HG02642 (cell line): ENCODE measurements at regions not wholly inside any gene's neighbourhood (a gene's known extent, or its start where the extent isn't known, plus 50 kb on each side); places are given as distances from the start of the nearest gene placed in this dataset.
"Not testable (repeated sequence)": the region's sequence is repeated elsewhere in the genome, so short reads cannot be mapped to it uniquely, and the experiment has no call there.

Experiments used
- ATAC-seq: cut with Tn5 transposase; IDR thresholded peaks from one replicate; pipeline ENCODE4 v1.9.1; 2021; ENCODE audit warnings: mild to moderate bottlenecking; ENCODE audit not compliant: unreplicated experiment, poor library complexity

DNA sequence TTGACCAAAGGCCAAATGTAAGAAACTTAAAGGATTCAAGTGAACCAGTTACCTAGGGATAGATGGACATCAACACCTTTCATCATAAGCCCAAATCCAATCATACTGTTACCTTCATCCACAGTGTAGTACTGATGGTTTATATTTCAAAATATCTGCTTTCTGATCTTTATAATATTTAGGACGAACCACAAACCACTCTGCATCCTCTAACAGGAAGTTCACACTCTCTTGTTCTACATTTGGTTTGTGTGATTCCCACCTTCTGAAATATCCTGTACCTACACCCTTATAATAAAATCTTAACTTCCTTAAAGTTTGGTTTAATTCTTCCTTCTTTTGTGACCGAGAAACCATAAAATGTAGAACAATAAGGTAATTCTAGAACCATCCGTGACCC is 535.7 kb upstream of the CHAC2 start:
- no peak for ATAC-seq

- no peak for ATAC-seq
These were observed 536.9 kb upstream of the CHAC2 start for GRCh38 chr2:53230691-53231090.

- ATAC-seq: no peak
These were observed 540.1 kb upstream of the CHAC2 start for GRCh38 chr2:53227535-53227934.

DNA sequence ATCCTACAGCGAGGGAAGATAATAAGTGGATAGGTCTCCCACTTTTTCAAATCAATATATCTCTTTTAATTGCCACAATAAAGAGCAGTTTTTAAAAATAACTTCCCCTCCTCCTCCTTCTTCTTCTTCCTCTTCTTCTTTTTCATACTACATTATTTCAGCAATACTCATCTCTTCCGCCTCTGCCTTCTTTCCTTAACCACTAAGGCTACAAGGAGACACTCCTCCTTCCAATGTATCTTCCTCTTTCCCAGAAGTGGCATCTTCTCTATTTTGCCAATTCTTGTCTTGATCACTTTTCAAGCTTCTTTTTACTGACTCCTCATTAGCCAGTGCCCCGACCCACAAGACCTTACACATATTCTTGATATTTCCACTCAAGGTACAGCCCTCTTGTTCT is 546.6 kb upstream of the CHAC2 start:
- ATAC-seq: no peak

DNA sequence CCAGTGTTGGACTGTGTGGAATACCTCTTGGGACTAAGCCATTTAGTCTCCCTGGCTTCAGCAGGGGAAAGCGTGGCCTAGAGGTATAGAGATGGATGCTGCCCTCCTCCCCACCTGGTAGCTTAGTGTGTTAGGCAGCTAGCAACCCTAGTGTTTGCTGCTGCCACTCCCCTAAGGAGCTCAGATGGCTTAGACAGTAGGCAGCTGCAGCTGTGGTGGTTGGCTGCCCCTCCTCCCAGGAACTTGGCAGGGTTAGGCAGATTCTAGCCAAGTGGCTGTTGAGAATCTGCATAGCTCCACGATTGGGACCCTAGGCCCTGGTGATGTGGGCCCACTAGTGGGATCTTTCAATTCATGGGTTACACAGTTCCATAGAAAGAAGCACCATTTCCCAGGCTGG is 550.4 kb upstream of the CHAC2 start:
- no peak for ATAC-seq

DNA sequence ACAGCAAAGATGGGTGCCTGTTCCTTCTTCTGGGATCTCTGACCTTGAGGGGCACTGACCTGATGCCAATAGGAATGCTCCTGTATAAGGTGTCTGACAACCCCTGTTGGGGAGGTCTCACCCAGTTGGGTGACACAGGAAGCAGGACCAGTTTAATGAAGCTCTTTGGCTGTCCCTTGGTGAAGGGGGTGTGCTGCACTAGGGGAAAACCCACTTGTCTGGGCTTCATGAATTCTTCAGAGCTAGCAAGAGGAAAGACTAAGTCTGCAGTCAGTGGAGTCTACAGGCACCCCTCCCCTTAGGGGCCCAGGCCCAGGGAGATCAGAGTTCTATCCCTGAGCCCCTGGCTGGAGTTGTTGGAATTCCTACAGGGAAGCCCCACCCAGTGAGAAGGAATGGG is 550.8 kb upstream of the CHAC2 start:
- no peak for ATAC-seq

GRCh38 chr2:53212576-53212975 is 555.0 kb upstream of the CHAC2 start:
- ATAC-seq: no peak

DNA sequence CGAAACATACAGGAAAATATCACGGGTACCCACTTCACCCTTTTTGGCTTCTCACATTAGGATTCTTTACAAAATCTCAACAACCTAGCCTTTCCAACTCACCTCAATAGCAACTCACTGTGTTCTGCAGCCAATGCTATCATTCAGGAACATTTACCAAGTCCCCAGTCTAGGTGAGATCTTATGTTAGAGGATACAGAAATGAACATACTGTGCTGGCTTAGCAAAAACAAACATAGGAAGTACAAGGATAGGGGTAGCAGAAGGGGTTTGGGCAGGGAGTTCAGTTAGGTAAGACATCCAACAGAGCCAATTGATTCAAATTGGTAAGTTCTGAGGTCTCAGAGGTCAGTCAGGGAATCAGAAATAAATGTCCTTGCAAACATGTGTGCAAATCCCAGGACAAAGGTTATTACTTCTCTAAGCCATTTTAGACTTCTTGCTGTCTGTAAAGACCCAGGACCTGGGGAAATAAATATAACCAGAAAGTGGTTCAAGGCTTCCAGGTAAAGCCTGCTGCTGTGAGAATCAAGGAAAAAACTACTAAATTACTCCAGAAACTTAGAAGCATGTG is 556.3 kb upstream of the CHAC2 start:
- no peak for ATAC-seq

DNA sequence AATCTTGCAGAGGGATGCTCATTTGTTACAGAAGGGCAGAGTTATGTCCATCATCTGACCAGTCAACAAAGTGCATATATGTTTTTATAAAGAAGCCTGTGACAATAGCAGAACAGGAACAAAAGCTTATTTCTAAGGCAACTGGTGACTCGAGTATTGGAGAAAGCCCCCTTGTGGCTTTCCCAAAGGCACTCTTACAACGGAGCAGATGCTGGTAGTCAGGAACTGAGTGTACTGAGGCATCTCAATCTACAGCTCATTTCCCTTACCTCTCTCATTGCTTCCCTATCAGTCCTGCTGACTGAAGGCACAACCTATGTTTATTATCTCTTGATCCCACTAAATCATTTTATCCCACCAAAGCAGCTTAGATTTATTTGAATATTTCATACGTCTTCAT is 557.1 kb upstream of the CHAC2 start:
- ATAC-seq: no peak

GRCh38 chr2:53209679-53210458 is 557.7 kb upstream of the CHAC2 start:
- no peak for ATAC-seq

GRCh38 chr2:53208815-53209214 is 558.8 kb upstream of the CHAC2 start:
- ATAC-seq: no peak

DNA sequence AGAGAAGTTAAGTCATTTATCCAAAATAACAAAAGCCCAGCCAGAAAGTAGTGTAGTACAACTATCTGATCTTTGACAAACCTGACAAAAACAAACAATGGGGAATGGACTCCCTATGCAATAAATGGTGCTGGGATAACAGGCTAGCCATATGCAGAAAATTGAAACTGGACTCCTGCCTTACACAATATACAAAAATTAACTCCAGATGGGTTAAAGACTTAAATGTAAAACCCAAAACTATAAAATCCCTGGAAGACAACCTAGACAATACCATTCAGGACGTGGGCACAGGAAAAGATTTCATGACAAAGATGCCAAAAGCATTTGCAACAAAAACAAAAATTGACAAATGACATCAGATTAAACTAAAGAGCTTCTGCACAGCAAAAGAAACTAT is 561.4 kb upstream of the CHAC2 start:
- ATAC-seq: not testable (repeated sequence)

DNA sequence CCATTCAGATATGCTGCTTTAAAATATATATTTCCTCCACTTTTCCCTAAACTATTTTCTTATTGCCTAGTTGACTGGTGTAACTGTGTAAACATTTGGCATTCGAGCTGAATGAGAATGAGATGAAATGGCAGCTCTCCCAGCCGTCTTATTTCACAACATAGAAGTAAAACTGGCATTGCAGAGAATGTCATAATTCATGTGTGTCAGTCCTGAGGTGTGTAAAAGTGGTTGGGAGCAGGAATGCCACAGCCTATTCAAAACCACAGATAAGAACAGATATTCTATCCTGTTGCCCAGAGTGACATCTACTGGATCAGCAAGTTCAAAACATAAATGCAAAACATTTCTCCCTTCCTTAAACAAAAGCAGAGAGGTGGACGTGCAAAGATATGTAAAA is 565.5 kb upstream of the CHAC2 start:
- ATAC-seq: no peak

GRCh38 chr2:53200072-53200471 is 567.5 kb upstream of the CHAC2 start:
- no peak for ATAC-seq

GRCh38 chr2:53188851-53189510 is 578.6 kb upstream of the CHAC2 start:
- no peak for ATAC-seq

- ATAC-seq: no peak
These were observed 584.0 kb upstream of the CHAC2 start for GRCh38 chr2:53183581-53183980.

DNA sequence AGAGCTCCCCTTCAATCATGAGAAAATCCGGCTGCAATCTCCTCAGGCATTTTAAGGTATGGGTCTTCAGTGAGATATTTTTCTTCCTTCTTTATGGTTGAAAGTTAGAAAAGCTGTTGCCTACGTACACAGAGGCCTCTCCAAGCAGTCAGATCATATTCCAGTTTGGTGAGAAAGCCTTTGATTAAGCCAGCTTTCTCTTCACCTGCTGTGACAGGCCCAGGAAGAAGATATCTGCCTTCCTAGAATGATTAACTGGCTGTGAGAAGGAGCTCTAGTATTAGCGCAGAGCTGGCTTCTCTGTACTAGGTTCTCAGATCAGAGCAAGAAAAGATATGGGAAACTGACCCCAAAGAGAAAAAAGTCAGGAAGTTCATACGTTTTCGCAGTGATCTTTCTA is 585.0 kb upstream of the CHAC2 start:
- no peak for ATAC-seq

DNA sequence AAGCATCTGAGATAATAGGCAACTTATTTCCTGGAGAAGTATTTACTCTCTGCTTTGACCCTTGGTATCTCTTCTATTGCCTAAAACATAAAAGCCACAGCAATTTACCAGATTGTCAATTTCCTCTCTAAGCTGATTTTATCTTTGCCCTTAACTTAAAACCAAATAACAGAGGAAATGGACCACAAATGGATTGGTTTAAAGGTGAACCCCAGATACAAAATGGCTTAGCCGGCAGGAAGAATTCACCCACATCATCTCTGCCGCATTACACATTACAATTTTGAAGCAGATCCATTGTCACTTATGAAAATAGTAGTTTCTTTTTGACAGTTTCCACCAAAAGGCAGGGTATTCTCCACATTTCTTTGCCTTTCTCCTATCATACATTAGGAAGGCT is 585.8 kb upstream of the CHAC2 start:
- ATAC-seq: no peak

DNA sequence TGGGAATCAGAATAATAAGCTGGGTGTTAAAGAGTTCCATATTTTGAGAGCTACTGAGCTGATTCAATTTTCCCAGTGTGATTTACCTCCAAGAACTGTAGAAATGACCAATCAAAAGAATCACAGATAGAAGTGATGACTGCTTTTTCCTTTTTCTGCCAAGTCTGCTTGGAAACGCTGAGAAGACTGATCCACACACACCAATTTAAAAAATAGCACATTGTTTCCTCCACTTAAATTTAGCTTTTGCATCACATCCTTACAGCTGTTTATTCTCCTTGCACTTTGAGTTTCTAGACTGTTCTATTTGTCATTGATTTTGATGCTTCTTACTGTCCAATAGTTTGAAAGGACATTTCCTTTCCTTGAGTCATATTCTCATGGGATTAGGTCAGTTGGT is 590.3 kb upstream of the CHAC2 start:
- ATAC-seq: no peak

DNA sequence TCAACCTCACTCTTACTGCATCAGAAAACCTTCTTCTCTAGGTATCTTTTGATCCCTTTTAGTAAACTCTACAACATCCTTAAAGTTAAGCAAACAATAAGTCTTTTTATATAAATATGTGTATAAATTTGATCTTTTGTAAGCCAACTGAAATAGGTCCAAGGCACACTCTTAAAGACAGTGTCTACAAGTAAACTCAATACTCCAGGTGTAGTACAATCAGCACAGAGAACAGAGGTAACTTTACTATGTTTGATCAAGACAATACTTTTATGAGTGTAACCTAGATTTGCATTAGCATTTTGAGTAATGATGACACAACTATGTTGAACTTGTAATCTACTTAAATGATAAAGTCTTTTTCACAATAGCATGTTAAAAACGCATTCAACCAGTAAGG is 593.1 kb upstream of the CHAC2 start:
- no peak for ATAC-seq

DNA sequence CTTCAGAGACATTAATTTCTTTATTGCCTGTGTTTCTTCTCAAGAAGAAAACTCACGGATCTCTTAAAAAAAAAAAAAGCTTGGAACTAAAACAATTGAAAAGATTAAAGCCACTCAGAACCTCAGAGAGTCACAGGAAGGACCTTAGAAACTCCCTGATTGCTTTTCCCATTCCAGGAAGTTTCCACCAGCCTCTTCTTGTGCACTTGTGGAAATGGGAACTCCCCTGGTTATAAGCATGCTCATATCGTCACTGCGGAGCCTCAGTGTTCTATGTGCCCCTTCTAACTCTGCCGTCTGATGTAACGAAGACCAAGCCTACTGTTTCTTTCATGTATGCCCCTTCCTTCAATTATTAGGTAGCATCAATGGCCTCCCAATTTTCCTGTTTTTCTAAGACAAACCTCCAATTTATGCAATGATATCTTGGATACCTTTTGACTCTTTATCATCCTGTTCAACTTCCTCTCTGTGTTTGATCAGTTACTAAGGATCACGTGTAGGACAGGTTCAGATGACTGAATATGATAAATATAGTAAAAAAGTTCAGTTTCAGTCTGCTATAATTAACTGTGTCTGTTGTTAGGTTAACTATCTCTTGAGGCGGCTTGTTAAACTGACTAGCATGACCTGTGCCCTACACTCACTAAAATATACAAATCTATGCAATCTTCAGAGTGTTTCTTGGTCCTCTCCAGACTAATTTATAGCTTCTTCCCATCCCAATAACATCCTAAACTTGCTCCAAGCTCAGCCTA is 593.7 kb upstream of the CHAC2 start:
- no peak for ATAC-seq
